HCT116 (cell line): ENCODE measurements at regions not wholly inside any gene's neighbourhood (a gene's known extent, or its start where the extent isn't known, plus 50 kb on each side); places are given as distances from the start of the nearest gene placed in this dataset.

Experiments used
- EZH2 ChIP-seq: fragments of 200-600 bp; sonication (generic); IDR thresholded peaks from 2 replicates; pipeline ENCODE4 v1.6.1; 2017; ENCODE audit warnings: antibody characterized with exemption, mixed run types
- SP1 ChIP-seq: IDR thresholded peaks from 2 replicates; pipeline ENCODE4 v1.6.1; 2012; ENCODE audit warnings: low read depth
- SRF ChIP-seq: IDR thresholded peaks from 2 replicates; pipeline ENCODE4 v1.6.1; 2012; ENCODE audit warnings: low read depth

GRCh38 chr20:39216195-39216594 lies 254.1 kb downstream of the DHX35 start:
- no peak for TF ChIP-seq EZH2
- no peak for TF ChIP-seq SP1
- TF ChIP-seq SRF: no peak
